IMR-90 (cell line): ENCODE measurements at regions not wholly inside any gene's neighbourhood (a gene's known extent, or its start where the extent isn't known, plus 50 kb on each side); places are given as distances from the start of the nearest gene placed in this dataset.

Experiments used
- ATAC-seq: fragments of 200-7000 bp; cut with Tn5 transposase; 2 replicates; pipeline ENCODE4 v1.9.1; 2020; ENCODE audit warnings: low read depth, mild to moderate bottlenecking, moderate library complexity
- BruUV-seq: library from RNA; stranded (reverse); fragments of 400-500 nt; replicated peaks from 2 replicates; lab custom pipeline; 2021; lab: Mats Ljungman, UMichigan
- CTCF ChIA-PET: fragments of 300-600 bp; formaldehyde crosslinking; extraction: SDS; loops from one replicate; lab custom pipeline; 2021; ENCODE audit warnings: antibody characterized with exemption; lab: Yijun Ruan, JAX
- POLR2A ChIA-PET: fragments of 300-600 bp; sonication (Branson Sonifier 250); formaldehyde crosslinking; loops from one replicate; lab custom pipeline; 2022; ENCODE audit warnings: antibody characterized with exemption; ENCODE audit not compliant: unreplicated experiment; lab: Charles Lee
- DNase-seq: peaks from one replicate; pipeline ENCODE4 v3.0.0; 2013
- H2AFZ ChIP-seq: replicated peaks from 2 replicates; pipeline ENCODE3; 2013; ENCODE audit warnings: low read length, mild to moderate bottlenecking; ENCODE audit not compliant: poor library complexity
- H2AK5ac ChIP-seq: 2 replicates; pipeline ENCODE4 v1.6.1; 2013; ENCODE audit warnings: low read depth, low read length, inconsistent platforms
- H2AK9ac ChIP-seq: replicated peaks from 2 replicates; pipeline ENCODE3; 2013; ENCODE audit warnings: mild to moderate bottlenecking, low read depth, low read length, moderate library complexity; ENCODE audit not compliant: poor library complexity
- H2BK120ac ChIP-seq: 2 replicates; pipeline ENCODE4 v1.6.1; 2013; ENCODE audit warnings: low read depth, low read length, inconsistent platforms
- H2BK15ac ChIP-seq: 3 replicates; pipeline ENCODE4 v1.6.1; 2013; ENCODE audit warnings: low read depth, low read length, inconsistent platforms
- H2BK20ac ChIP-seq: 2 replicates; pipeline ENCODE4 v1.6.1; 2013; ENCODE audit warnings: low read depth, mild to moderate bottlenecking, inconsistent platforms, low read length, moderate library complexity
- H2BK5ac ChIP-seq: 2 replicates; pipeline ENCODE4 v1.6.1; 2013; ENCODE audit warnings: mild to moderate bottlenecking, low read depth, low read length, inconsistent platforms; ENCODE audit not compliant: poor library complexity, severe bottlenecking
- H3K14ac ChIP-seq: replicated peaks from 2 replicates; pipeline ENCODE4 v1.6.1; 2013; ENCODE audit warnings: low read depth, low read length, inconsistent platforms
- H3K18ac ChIP-seq: 2 replicates; pipeline ENCODE4 v1.6.1; 2013; ENCODE audit warnings: low read depth, low read length, control low read depth
- H3K23ac ChIP-seq: 2 replicates; pipeline ENCODE4 v1.6.1; 2013; ENCODE audit warnings: low read depth, low read length, inconsistent platforms
- H3K27ac ChIP-seq: 2 replicates; pipeline ENCODE4 v1.5.1; 2013; ENCODE audit warnings: mild to moderate bottlenecking, control low read depth, low read length; ENCODE audit not compliant: insufficient read depth
- H3K27me3 ChIP-seq: 2 replicates; pipeline ENCODE4 v1.6.1; 2013; ENCODE audit warnings: low read length; ENCODE audit not compliant: control insufficient read depth, insufficient read depth
- H3K36me3 ChIP-seq: 2 replicates; pipeline ENCODE4 v1.6.1; 2013; ENCODE audit warnings: low read length, mixed read lengths; ENCODE audit not compliant: control insufficient read depth, insufficient read depth
- H3K4ac ChIP-seq: 2 replicates; pipeline ENCODE4 v1.6.1; 2013; ENCODE audit warnings: low read depth, low read length, inconsistent platforms
- H3K4me1 ChIP-seq: 2 replicates; pipeline ENCODE4 v1.6.1; 2013; ENCODE audit warnings: low read length, mixed read lengths; ENCODE audit not compliant: control insufficient read depth, insufficient read depth
- H3K4me2 ChIP-seq: 2 replicates; pipeline ENCODE4 v1.6.1; 2013; ENCODE audit warnings: low read depth, mild to moderate bottlenecking, control low read depth, low read length, moderate library complexity
- H3K4me3 ChIP-seq: 2 replicates; pipeline ENCODE4 v1.5.1; 2013; ENCODE audit warnings: low read depth, mild to moderate bottlenecking, control low read depth, low read length, moderate library complexity; ENCODE audit not compliant: insufficient read depth
- H3K56ac ChIP-seq: 2 replicates; pipeline ENCODE4 v1.6.1; 2013; ENCODE audit warnings: low read length, inconsistent platforms; ENCODE audit not compliant: insufficient read depth; ENCODE audit errors: extremely low read depth
- H3K79me1 ChIP-seq, 2 experiments: 2 replicates each; pipeline ENCODE4 v1.6.1; 2013; ENCODE audit warnings: low read length in 2 of 2, inconsistent platforms in 1 of 2, low read depth in 1 of 2
- H3K9ac ChIP-seq: 2 replicates; pipeline ENCODE4 v1.6.1; 2013; ENCODE audit warnings: low read depth, low read length, control low read depth
- H3K9me1 ChIP-seq: 2 replicates; pipeline ENCODE4 v1.6.1; 2013; ENCODE audit warnings: low read length, inconsistent platforms; ENCODE audit not compliant: insufficient read depth
- H3K9me3 ChIP-seq: 2 replicates; pipeline ENCODE4 v1.6.1; 2013; ENCODE audit warnings: low read length; ENCODE audit not compliant: control insufficient read depth, insufficient read depth
- H4K20me1 ChIP-seq: 2 replicates; pipeline ENCODE4 v1.6.1; 2013; ENCODE audit warnings: low read length, inconsistent platforms; ENCODE audit not compliant: insufficient read depth
- H4K5ac ChIP-seq: 2 replicates; pipeline ENCODE4 v1.6.1; 2013; ENCODE audit warnings: mild to moderate bottlenecking, low read depth, low read length, control low read depth
- H4K8ac ChIP-seq, 2 experiments: 2 replicates each; pipeline ENCODE4 v1.6.1; 2013; ENCODE audit warnings: low read depth in 2 of 2, low read length in 2 of 2, control low read depth in 1 of 2, inconsistent platforms in 1 of 2
- H4K91ac ChIP-seq: 2 replicates; pipeline ENCODE4 v1.6.1; 2013; ENCODE audit warnings: low read depth, low read length, inconsistent platforms; ENCODE audit not compliant: insufficient read depth
- BHLHE40 ChIP-seq: fragments of 150-350 bp; IDR thresholded peaks from 2 replicates; pipeline ENCODE4 v1.6.1; 2016; ENCODE audit warnings: mild to moderate bottlenecking, low read depth, low read length
- MAFK ChIP-seq: IDR thresholded peaks from 2 replicates; pipeline ENCODE4 v1.6.1; 2012; ENCODE audit warnings: low read depth, low read length, improper control_type of control experiment
- RAD21 ChIP-seq: IDR thresholded peaks from 2 replicates; pipeline ENCODE4 v1.6.1; 2012; ENCODE audit warnings: low read length, improper control_type of control experiment
- RCOR1 ChIP-seq: IDR thresholded peaks from 2 replicates; pipeline ENCODE4 v1.6.1; 2012; ENCODE audit warnings: mild to moderate bottlenecking, low read length, improper control_type of control experiment; ENCODE audit not compliant: insufficient replicate concordance
- WGBS, 2 experiments: methylation state at CpG; one replicate each; pipeline versions ENCODE4 v1.1.5 to v1.1.7; 2013; ENCODE audit warnings: missing lambda C conversion rate in 2 of 2; ENCODE audit not compliant: insufficient read length in 1 of 2; ENCODE audit errors: extremely low coverage in 2 of 2; 5-methylcytosine and 5-hydroxymethylcytosine counted together
- dilution Hi-C: fragments of 300-500 bp; cut with HindIII; formaldehyde crosslinking; loops from one replicate; pipeline ENCODE4 v1.14.3; 2018; ENCODE audit warnings: low sequenced_read_pairs; ENCODE audit not compliant: unreplicated experiment
- in situ Hi-C: fragments of 300-500 bp; cut with MboI; formaldehyde crosslinking; loops from 3 replicates; pipeline ENCODE4 v1.14.3; 2019; ENCODE audit warnings: low sequenced_read_pairs, inconsistent platforms, mixed read lengths
- intact Hi-C: fragments of 100-400 bp; cut with micrococcal nuclease; formaldehyde crosslinking; loops from 2 replicates; pipeline ENCODE4 v1.10.0; 2022
- TF ChIP-seq, protein P1 (sequence below): fragments of 150-350 bp; IDR thresholded peaks from 2 replicates; pipeline ENCODE4 v1.6.1; 2017; ENCODE audit warnings: mild to moderate bottlenecking, antibody characterized with exemption, low read length, low read depth
- TF ChIP-seq, protein P2 (sequence below): fragments of 150-350 bp; IDR thresholded peaks from 2 replicates; pipeline ENCODE4 v1.6.1; 2016; ENCODE audit warnings: low read depth, mild to moderate bottlenecking, low read length, moderate library complexity, borderline replicate concordance
- TF ChIP-seq, protein P3 (sequence below): conservative IDR thresholded peaks from 2 replicates; pipeline ENCODE4 v1.5.1; 2012; ENCODE audit warnings: mild to moderate bottlenecking, low read depth, low read length, improper control_type of control experiment

DNA sequence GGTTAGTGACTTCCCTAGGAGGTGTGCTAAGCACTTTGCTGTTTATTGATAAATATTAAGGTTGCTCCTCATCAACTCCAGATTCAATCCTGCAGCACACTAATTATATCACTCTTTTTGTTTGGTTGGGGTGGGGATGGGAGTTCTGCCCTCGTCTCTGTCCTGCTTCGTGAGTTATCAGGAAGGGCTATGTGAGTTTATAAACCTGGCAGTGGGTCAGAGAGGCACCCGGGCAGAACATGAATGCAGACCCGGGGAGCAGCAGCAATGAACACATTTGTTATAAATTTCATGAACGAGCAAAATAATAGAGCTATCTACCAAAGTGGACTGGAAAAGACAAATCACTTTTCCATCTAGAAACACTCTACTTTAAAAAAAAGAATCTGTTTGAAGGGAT lies 125.5 kb upstream of the WWC1 start:
- no peak overlapping the region for H2BK15ac ChIP-seq
- no peak overlapping the region for H2AK5ac ChIP-seq
- no peaks in the 10 kb centered on the region for H3K9me1 ChIP-seq
- no peaks in the 10 kb centered on the region for H3K79me1 ChIP-seq
- in situ Hi-C loops: no loop called here
- H3K56ac ChIP-seq: no peak overlapping the region
- dilution Hi-C loops: no loop called here
- H3K23ac ChIP-seq: no peak overlapping the region
- BruUV-seq: no TSS peak
- no peak overlapping the region for H2BK20ac ChIP-seq
- H3K9me3 ChIP-seq: no peaks in the 10 kb centered on the region
- H3K4ac ChIP-seq: no peak overlapping the region
- ChIA-PET POLR2A (no interaction called here), CTCF (no interaction called here)
- no peaks in the 10 kb centered on the region for H3K4me1 ChIP-seq
- no peaks in the 10 kb centered on the region for H4K20me1 ChIP-seq
- H3K18ac ChIP-seq: no peak overlapping the region
- H3K9ac ChIP-seq: no peak overlapping the region
- DNase-seq (no peak), ATAC-seq (no peak)
- no peak overlapping the region for H3K27ac ChIP-seq
- no peak overlapping the region for H3K14ac ChIP-seq
- no peak overlapping the region for H3K4me2 ChIP-seq
- TF ChIP-seq, protein P1, sequence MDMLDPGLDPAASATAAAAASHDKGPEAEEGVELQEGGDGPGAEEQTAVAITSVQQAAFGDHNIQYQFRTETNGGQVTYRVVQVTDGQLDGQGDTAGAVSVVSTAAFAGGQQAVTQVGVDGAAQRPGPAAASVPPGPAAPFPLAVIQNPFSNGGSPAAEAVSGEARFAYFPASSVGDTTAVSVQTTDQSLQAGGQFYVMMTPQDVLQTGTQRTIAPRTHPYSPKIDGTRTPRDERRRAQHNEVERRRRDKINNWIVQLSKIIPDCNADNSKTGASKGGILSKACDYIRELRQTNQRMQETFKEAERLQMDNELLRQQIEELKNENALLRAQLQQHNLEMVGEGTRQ: no peak
- TF ChIP-seq MAFK: no peak
- TF ChIP-seq, protein P2, sequence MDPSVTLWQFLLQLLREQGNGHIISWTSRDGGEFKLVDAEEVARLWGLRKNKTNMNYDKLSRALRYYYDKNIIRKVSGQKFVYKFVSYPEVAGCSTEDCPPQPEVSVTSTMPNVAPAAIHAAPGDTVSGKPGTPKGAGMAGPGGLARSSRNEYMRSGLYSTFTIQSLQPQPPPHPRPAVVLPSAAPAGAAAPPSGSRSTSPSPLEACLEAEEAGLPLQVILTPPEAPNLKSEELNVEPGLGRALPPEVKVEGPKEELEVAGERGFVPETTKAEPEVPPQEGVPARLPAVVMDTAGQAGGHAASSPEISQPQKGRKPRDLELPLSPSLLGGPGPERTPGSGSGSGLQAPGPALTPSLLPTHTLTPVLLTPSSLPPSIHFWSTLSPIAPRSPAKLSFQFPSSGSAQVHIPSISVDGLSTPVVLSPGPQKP: no peak
- TF ChIP-seq RAD21: no peak
- TF ChIP-seq, protein P3, sequence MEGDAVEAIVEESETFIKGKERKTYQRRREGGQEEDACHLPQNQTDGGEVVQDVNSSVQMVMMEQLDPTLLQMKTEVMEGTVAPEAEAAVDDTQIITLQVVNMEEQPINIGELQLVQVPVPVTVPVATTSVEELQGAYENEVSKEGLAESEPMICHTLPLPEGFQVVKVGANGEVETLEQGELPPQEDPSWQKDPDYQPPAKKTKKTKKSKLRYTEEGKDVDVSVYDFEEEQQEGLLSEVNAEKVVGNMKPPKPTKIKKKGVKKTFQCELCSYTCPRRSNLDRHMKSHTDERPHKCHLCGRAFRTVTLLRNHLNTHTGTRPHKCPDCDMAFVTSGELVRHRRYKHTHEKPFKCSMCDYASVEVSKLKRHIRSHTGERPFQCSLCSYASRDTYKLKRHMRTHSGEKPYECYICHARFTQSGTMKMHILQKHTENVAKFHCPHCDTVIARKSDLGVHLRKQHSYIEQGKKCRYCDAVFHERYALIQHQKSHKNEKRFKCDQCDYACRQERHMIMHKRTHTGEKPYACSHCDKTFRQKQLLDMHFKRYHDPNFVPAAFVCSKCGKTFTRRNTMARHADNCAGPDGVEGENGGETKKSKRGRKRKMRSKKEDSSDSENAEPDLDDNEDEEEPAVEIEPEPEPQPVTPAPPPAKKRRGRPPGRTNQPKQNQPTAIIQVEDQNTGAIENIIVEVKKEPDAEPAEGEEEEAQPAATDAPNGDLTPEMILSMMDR: no peak
- TF ChIP-seq RCOR1: no peak
- no peak for TF ChIP-seq BHLHE40
- no peak overlapping the region for H4K5ac ChIP-seq
- intact Hi-C loops: no loop called here
- H4K8ac ChIP-seq: no peak overlapping the region
- no peak overlapping the region for H3K4me3 ChIP-seq
- no peak overlapping the region for H2BK5ac ChIP-seq
- H4K91ac ChIP-seq: no peak overlapping the region
- no peak overlapping the region for H2BK120ac ChIP-seq
- no peaks in the 10 kb centered on the region for H3K36me3 ChIP-seq
- H2AFZ ChIP-seq: no peak overlapping the region
- H3K27me3 ChIP-seq: no peaks in the 10 kb centered on the region
- H2AK9ac ChIP-seq: no peak overlapping the region
- no CpG with 5 or more reads among the region's 5 CpGs for WGBS, 2 experiments
